Uterus (tissue), 3 donors: ENCODE measurements at regions not wholly inside any gene's neighbourhood (a gene's known extent, or its start where the extent isn't known, plus 50 kb on each side); places are given as distances from the start of the nearest gene placed in this dataset.

Source experiments
- DNase-seq, 2 donors: peaks; one replicate each; pipeline ENCODE4 v3.0.0-alpha.2; 2019 to 2020
- H3K27ac ChIP-seq, 2 donors: fragments of 200-600 bp; sonication (generic); 1 replicate in 1 of 2; 2 replicates in 1 of 2; pipeline ENCODE4 v1.5.1; 2016 to 2018
- H3K27me3 ChIP-seq, 2 donors: fragments of 200-600 bp; sonication (generic); one replicate each; pipeline ENCODE4 v1.5.1; 2018 to 2019; ENCODE audit warnings: control low read depth in 1 of 2
- H3K36me3 ChIP-seq, 2 donors: fragments of 200-600 bp; sonication (generic); one replicate each; pipeline ENCODE4 v1.5.1; 2019; ENCODE audit warnings: control low read depth in 1 of 2
- H3K4me1 ChIP-seq, 2 donors: fragments of 200-600 bp; sonication (generic); one replicate each; pipeline ENCODE4 v1.5.1; 2018 to 2019; ENCODE audit warnings: control low read depth in 1 of 2
- H3K4me3 ChIP-seq, 2 donors: fragments of 200-600 bp; sonication (generic); 1 replicate in 1 of 2; 2 replicates in 1 of 2; pipeline ENCODE4 v1.5.1; 2018 to 2019; ENCODE audit warnings: mild to moderate bottlenecking in 1 of 2
- H3K9me3 ChIP-seq, 2 donors: fragments of 200-600 bp; sonication (generic); one replicate each; pipeline ENCODE4 v1.5.1; 2019; ENCODE audit warnings: control low read depth in 1 of 2
- CTCF ChIP-seq, 4 experiments: fragments of 200-600 bp in 2 of 4; fragments of 450-650 bp in 2 of 4; sonication (generic) in 2 of 4; IDR thresholded peaks; one replicate each; pipeline ENCODE4 v1.5.1; 2016 to 2019; ENCODE audit warnings: antibody characterized with exemption in 4 of 4, mild to moderate bottlenecking in 2 of 4, moderate library complexity in 1 of 4
- POLR2A ChIP-seq, 2 donors: fragments of 450-650 bp; IDR thresholded peaks; one replicate each; pipeline ENCODE4 v1.6.1; 2016; ENCODE audit warnings: antibody characterized with exemption in 2 of 2, mild to moderate bottlenecking in 1 of 2, moderate library complexity in 1 of 2
- intact Hi-C: fragments of 100-400 bp; cut with DNase I; formaldehyde crosslinking; loops from one replicate; pipeline ENCODE4 v1.15.1; 2023; ENCODE audit warnings: low total_unique reads
- donor health status: DM: yes; HTN: yes; CAD: no.

GRCh38 chr1:79693441-79694114 lies 687.0 kb upstream of the ADGRL4 start:
- DNase-seq, result no peak
- Histone ChIP-seq H3K9me3 (no peaks in the 10 kb centered on the region), H3K27me3 (no peaks in the 10 kb centered on the region), H3K4me1 (no peaks in the 10 kb centered on the region), H3K27ac (no peak overlapping the region), H3K36me3 (no peaks in the 10 kb centered on the region), H3K4me3 (no peak overlapping the region)
- TF ChIP-seq CTCF (IDR thresholded peaks at IDR 0.05) (no peak), POLR2A (IDR thresholded peaks at IDR 0.05) (no peak)
- intact Hi-C loops, result no loop called here

- intact Hi-C loops, result no loop called here
- H3K9me3 ChIP-seq, result no peaks in the 10 kb centered on the region
- H3K4me3 ChIP-seq, result no peak overlapping the region
- TF ChIP-seq CTCF (IDR thresholded peaks at IDR 0.05) (no peak), POLR2A (IDR thresholded peaks at IDR 0.05) (no peak)
- no peak for DNase-seq
- H3K36me3 ChIP-seq, result no peaks in the 10 kb centered on the region
- no peaks in the 10 kb centered on the region for H3K27me3 ChIP-seq
- no peaks in the 10 kb centered on the region for H3K4me1 ChIP-seq
- no peak overlapping the region for H3K27ac ChIP-seq
These were observed 686.0 kb upstream of the ADGRL4 start for GRCh38 chr1:79692519-79692918.

- Histone ChIP-seq H3K36me3 (no peaks in the 10 kb centered on the region), H3K4me1 (no peaks in the 10 kb centered on the region), H3K27ac (no peak overlapping the region), H3K4me3 (no peak overlapping the region), H3K27me3 (no peaks in the 10 kb centered on the region), H3K9me3 (no peaks in the 10 kb centered on the region)
- intact Hi-C loops, result no loop called here
- TF ChIP-seq POLR2A (IDR thresholded peaks at IDR 0.05) (no peak), CTCF (IDR thresholded peaks at IDR 0.05) (no peak)
- no peak for DNase-seq
These were observed 682.4 kb upstream of the ADGRL4 start for GRCh38 chr1:79688932-79689331.

GRCh38 chr1:79683420-79683819 lies 676.9 kb upstream of the ADGRL4 start:
- TF ChIP-seq CTCF (IDR thresholded peaks at IDR 0.05) (no peak), POLR2A (IDR thresholded peaks at IDR 0.05) (no peak)
- intact Hi-C loops, result no loop called here

GRCh38 chr1:79682478-79682877 lies 675.9 kb upstream of the ADGRL4 start:
- Histone ChIP-seq H3K4me3 (no peak overlapping the region), H3K36me3 (no peaks in the 10 kb centered on the region), H3K27me3 (no peaks in the 10 kb centered on the region), H3K9me3 (no peaks in the 10 kb centered on the region), H3K4me1 (no peaks in the 10 kb centered on the region), H3K27ac (no peak overlapping the region)
- intact Hi-C loops, result no loop called here
- DNase-seq, result no peak
- TF ChIP-seq CTCF (IDR thresholded peaks at IDR 0.05) (no peak), POLR2A (IDR thresholded peaks at IDR 0.05) (no peak)

More at GRCh38 chr1:79683420-79683819, 676.9 kb upstream of the ADGRL4 start:
- no peak overlapping the region for H3K4me3 ChIP-seq
- DNase-seq, result no peak
- no peaks in the 10 kb centered on the region for H3K4me1 ChIP-seq
- H3K9me3 ChIP-seq, result no peaks in the 10 kb centered on the region
- H3K27ac ChIP-seq, result no peak overlapping the region
- H3K36me3 ChIP-seq, result no peaks in the 10 kb centered on the region
- no peaks in the 10 kb centered on the region for H3K27me3 ChIP-seq
